GM12878 (cell line): ENCODE measurements at regions not wholly inside any gene's neighbourhood (a gene's known extent, or its start where the extent isn't known, plus 50 kb on each side); places are given as distances from the start of the nearest gene placed in this dataset.

Source experiments
- ATAC-seq: fragments of 200-7000 bp; cut with Tn5 transposase; 3 replicates; pipeline ENCODE4 v1.9.1; 2020; ENCODE audit warnings: mild to moderate bottlenecking, moderate library complexity
- BruUV-seq: library from RNA; stranded (reverse); fragments of 400-500 nt; replicated peaks from 2 replicates; lab custom pipeline; 2021; lab: Mats Ljungman, UMichigan
- CTCF ChIA-PET: fragments of 300-600 bp; sonication (Branson Sonifier 250); formaldehyde crosslinking; extraction: SDS; loops from one replicate; lab custom pipeline; 2021; ENCODE audit warnings: inconsistent platforms; lab: Yijun Ruan, JAX
- POLR2A ChIA-PET: fragments of 350-600 bp; formaldehyde crosslinking; extraction: SDS; loops from one replicate; lab custom pipeline; 2021; ENCODE audit warnings: inconsistent platforms; lab: Charles Lee
- RAD21 ChIA-PET: fragments of 300-600 bp; sonication (Branson Sonifier 250); formaldehyde crosslinking; loops from one replicate; lab custom pipeline; 2023; ENCODE audit warnings: antibody characterized with exemption; ENCODE audit not compliant: unreplicated experiment; lab: Charles Lee
- SMC1A ChIA-PET: fragments of 300-600 bp; sonication (Branson Sonifier 250); formaldehyde crosslinking; loops from one replicate; lab custom pipeline; 2023; ENCODE audit not compliant: unreplicated experiment, uncharacterized antibody; lab: Charles Lee
- DNase-seq: peaks from one replicate; pipeline ENCODE4 v3.0.0-alpha.2; 2011; ENCODE audit warnings: low read depth, low spot score
- FAIRE-seq: peaks from 3 replicates; lab custom pipeline; 2011; peaks lifted over from hg19 to GRCh38; lab: Jason Lieb, UNC
- H2AFZ ChIP-seq: 2 replicates; pipeline ENCODE4 v1.6.0; 2011; ENCODE audit warnings: low read depth, low read length, control low read depth; ENCODE audit not compliant: control insufficient read depth
- H3K27ac ChIP-seq: 2 replicates; pipeline ENCODE4 v1.5.1; 2011; ENCODE audit warnings: control low read depth; ENCODE audit not compliant: control insufficient read depth, insufficient read depth
- H3K27me3 ChIP-seq, 2 experiments: replicated peaks in 1 of 2; 2 replicates each; pipeline versions ENCODE4 v1.6.0 to v1.6.1; 2011; ENCODE audit warnings: low read length in 1 of 2; ENCODE audit not compliant: control insufficient read depth in 2 of 2, insufficient read depth in 2 of 2
- H3K36me3 ChIP-seq, 2 experiments: 2 replicates each; pipeline ENCODE4 v1.5.1; 2011; ENCODE audit warnings: low read length in 1 of 2; ENCODE audit not compliant: control insufficient read depth in 2 of 2, insufficient read depth in 2 of 2
- H3K4me1 ChIP-seq: 2 replicates; pipeline ENCODE4 v1.6.1; 2011; ENCODE audit warnings: mild to moderate bottlenecking, low read length, moderate library complexity, mixed read lengths; ENCODE audit not compliant: control insufficient read depth, insufficient read depth
- H3K4me2 ChIP-seq: 2 replicates; pipeline ENCODE4 v1.6.0; 2011; ENCODE audit warnings: control low read depth; ENCODE audit not compliant: control insufficient read depth, insufficient read depth
- H3K4me3 ChIP-seq: fragments of 200-600 bp; sonication (generic); 2 replicates; pipeline ENCODE4 v1.5.1; 2016
- H3K79me2 ChIP-seq: 2 replicates; pipeline ENCODE4 v1.6.0; 2011; ENCODE audit warnings: low read length; ENCODE audit not compliant: control insufficient read depth, insufficient read depth
- H3K9ac ChIP-seq: 2 replicates; pipeline ENCODE4 v1.8.0; 2011; ENCODE audit warnings: low read length, control low read depth, mixed read lengths; ENCODE audit not compliant: control insufficient read depth, insufficient read depth
- H3K9me3 ChIP-seq: replicated peaks from 3 replicates; pipeline ENCODE4 v1.5.1; 2011; ENCODE audit warnings: mild to moderate bottlenecking, low read length; ENCODE audit not compliant: control insufficient read depth, insufficient read depth
- H4K20me1 ChIP-seq: 2 replicates; pipeline ENCODE4 v1.6.0; 2011; ENCODE audit not compliant: control insufficient read depth, insufficient read depth
- CEBPB ChIP-seq, 2 experiments: fragments of 150-350 bp in 1 of 2; IDR thresholded peaks; 2 replicates each; pipeline ENCODE4 v1.6.1; 2012 to 2014; ENCODE audit warnings: low read depth in 2 of 2, low read length in 2 of 2, borderline replicate concordance in 1 of 2, inconsistent platforms in 1 of 2
- CREB1 ChIP-seq: IDR thresholded peaks from 2 replicates; pipeline ENCODE4 v1.6.1; 2012; ENCODE audit warnings: low read depth, mild to moderate bottlenecking, inconsistent platforms
- DPF2 ChIP-seq: fragments of 450-650 bp; IDR thresholded peaks from 2 replicates; pipeline ENCODE4 v1.6.1; 2017; ENCODE audit warnings: mild to moderate bottlenecking
- EGR1 ChIP-seq, 2 experiments: IDR thresholded peaks; 1 replicate in 1 of 2; 2 replicates in 1 of 2; pipeline ENCODE4 v1.6.1; 2011 to 2012; ENCODE audit warnings: low read depth in 2 of 2, low read length in 2 of 2, borderline replicate concordance in 1 of 2, mild to moderate bottlenecking in 1 of 2, moderate library complexity in 1 of 2
- MTA2 ChIP-seq: fragments of 450-650 bp; IDR thresholded peaks from 2 replicates; pipeline ENCODE4 v1.6.1; 2016; ENCODE audit warnings: low read depth, mild to moderate bottlenecking, moderate library complexity
- NBN ChIP-seq: fragments of 450-650 bp; IDR thresholded peaks from 2 replicates; pipeline ENCODE4 v1.6.1; 2016
- NKRF ChIP-seq: fragments of 450-650 bp; conservative IDR thresholded peaks from 2 replicates; pipeline ENCODE4 v1.6.1; 2017; ENCODE audit warnings: mild to moderate bottlenecking, moderate library complexity
- PBX3 ChIP-seq: IDR thresholded peaks from 2 replicates; pipeline ENCODE4 v1.6.1; 2011; ENCODE audit warnings: mild to moderate bottlenecking, low read depth, low read length, moderate library complexity; ENCODE audit not compliant: insufficient replicate concordance
- POU2F2 ChIP-seq: IDR thresholded peaks from 3 replicates; pipeline ENCODE4 v1.6.1; 2011; ENCODE audit warnings: low read depth, mild to moderate bottlenecking, low read length, borderline replicate concordance
- SMC3 ChIP-seq: IDR thresholded peaks from 2 replicates; pipeline ENCODE4 v1.6.1; 2011; ENCODE audit warnings: low read length, improper control_type of control experiment, borderline replicate concordance
- ZNF384 ChIP-seq: IDR thresholded peaks from 2 replicates; pipeline ENCODE4 v1.6.1; 2012; ENCODE audit warnings: low read depth, mild to moderate bottlenecking, low read length, improper control_type of control experiment, borderline replicate concordance
- WGBS: methylation state at CpG from one replicate; pipeline ENCODE4 v1.1.6; 2016; ENCODE audit warnings: low lambda C conversion rate; ENCODE audit not compliant: insufficient replicate concordance, insufficient coverage; ENCODE audit errors: missing lambda C conversion rate; 5-methylcytosine and 5-hydroxymethylcytosine counted together
- in situ Hi-C: fragments of 300-500 bp; cut with MboI; formaldehyde crosslinking; loops from 9 replicates; pipeline ENCODE4 v1.14.3; 2018; ENCODE audit warnings: mixed read lengths
- intact Hi-C: fragments of 100-400 bp; cut with micrococcal nuclease; formaldehyde crosslinking; loops from one replicate; pipeline ENCODE4 v1.14.2; 2022; ENCODE audit not compliant: unreplicated experiment

GRCh38 chr18:33841221-33841967, 263.4 kb downstream of the ASXL3 start:
- Histone ChIP-seq H4K20me1 (no peaks in the 10 kb centered on the region), H3K27me3 (no peaks in the 10 kb centered on the region), H3K36me3 (no peaks in the 10 kb centered on the region), H3K9ac (no peak overlapping the region), H3K79me2 (no peaks in the 10 kb centered on the region), H3K27ac (no peak overlapping the region), H3K9me3 (no peaks in the 10 kb centered on the region), H3K4me2 (no peak overlapping the region), H3K4me3 (no peak overlapping the region), H3K4me1 (no peaks in the 10 kb centered on the region), H2AFZ (no peak overlapping the region)
- intact Hi-C loops (loop anchor here (5.0 kb wide), 2 partner anchors 196 to 381 kb away; partner anchors contain the start of gene NOL4), in situ Hi-C loops (loop anchor here (25.0 kb wide), 1 partner anchor 946 kb away; no protein-coding TSS in a partner anchor)
- SMC1A ChIA-PET = interaction anchor here (0.6 to 8.1 kb wide), 26 partner anchors 8 to 917 kb away, joined by 3 to 83 read pairs (median 5); no protein-coding TSS in a partner anchor
- ATAC-seq (peak; percentile 55), DNase-seq (no peak), FAIRE-seq (no peak)
- RAD21 ChIA-PET = interaction anchor here (0.7 to 6.9 kb wide), 10 partner anchors 10 to 1018 kb away, joined by 3 to 76 read pairs (median 6); no protein-coding TSS in a partner anchor
- TF ChIP-seq NBN (0 out of 2 replicates have a peak, but pooled peaks have one; percentile 33), ZNF384 (0 out of 2 replicates have a peak, but pooled peaks have one; percentile 7), CREB1 (no peak)
- WGBS = 30% methylated on average over 6 of the region's 6 CpGs
- BruUV-seq = no TSS peak
- POLR2A ChIA-PET = interaction anchor here (0.8 to 1.4 kb wide), 3 partner anchors 89 to 483 kb away, joined by 4 to 5 read pairs (median 4); no protein-coding TSS in a partner anchor
- CTCF ChIA-PET = interaction anchor here (0.6 to 8.3 kb wide), 16 partner anchors 7 to 970 kb away, joined by 3 to 87 read pairs (median 4); no protein-coding TSS in a partner anchor

GRCh38 chr18:33840212-33840593, 262.2 kb downstream of the ASXL3 start:
- Histone ChIP-seq H3K4me1 (no peaks in the 10 kb centered on the region), H3K9me3 (no peaks in the 10 kb centered on the region), H3K79me2 (no peaks in the 10 kb centered on the region), H3K9ac (no peak overlapping the region), H3K36me3 (no peaks in the 10 kb centered on the region), H3K27me3 (no peaks in the 10 kb centered on the region), H2AFZ (no peak overlapping the region), H4K20me1 (no peaks in the 10 kb centered on the region), H3K4me2 (no peak overlapping the region), H3K27ac (no peak overlapping the region), H3K4me3 (no peak overlapping the region)
- RAD21 ChIA-PET = interaction anchor here (0.9 to 6.9 kb wide), 16 partner anchors 11 to 1205 kb away, joined by 3 to 76 read pairs (median 4); no protein-coding TSS in a partner anchor
- intact Hi-C loops = loop anchor here (5.0 kb wide), 2 partner anchors 197 to 382 kb away; partner anchors contain the start of gene NOL4
- POLR2A ChIA-PET = interaction anchor here (1.0 to 2.0 kb wide), 3 partner anchors 14 to 483 kb away, joined by 3 to 5 read pairs (median 4); no protein-coding TSS in a partner anchor
- DNase-seq (no peak), ATAC-seq (no peak), FAIRE-seq (no peak)
- no TSS peak for BruUV-seq
- SMC1A ChIA-PET = interaction anchor here (0.6 to 8.1 kb wide), 24 partner anchors 10 to 942 kb away, joined by 3 to 83 read pairs (median 5); no protein-coding TSS in a partner anchor
- CTCF ChIA-PET = interaction anchor here (0.6 to 8.3 kb wide), 45 partner anchors 9 to 655 kb away, joined by 3 to 87 read pairs (median 4); partner anchors contain the start of gene NOL4
- 46% methylated on average over 2 of the region's 2 CpGs for WGBS
- in situ Hi-C loops = loop anchor here (25.0 kb wide), 1 partner anchor 947 kb away; no protein-coding TSS in a partner anchor
- TF ChIP-seq NKRF (no peak), SMC3 (no peak), EGR1 (IDR thresholded peaks at IDR 0.05; ENCODE audit: borderline replicate concordance in 1 of 2, low read depth in 2 of 2, low read length in 2 of 2) (no peak), DPF2 (no peak), MTA2 (no peak), PBX3 (no peak), POU2F2 (no peak), CEBPB (IDR thresholded peaks at IDR 0.05; ENCODE audit: borderline replicate concordance in 1 of 2, low read depth in 2 of 2, low read length in 2 of 2) (no peak)
